H1 (cell line): ENCODE measurements at regions not wholly inside any gene's neighbourhood (a gene's known extent, or its start where the extent isn't known, plus 50 kb on each side); places are given as distances from the start of the nearest gene placed in this dataset.

Experiments
- CTCF ChIA-PET: fragments of 300-600 bp; sonication (Branson Sonifier 250); formaldehyde crosslinking; loops from one replicate; lab custom pipeline; 2021; ENCODE audit not compliant: partially characterized antibody; lab: Charles Lee
- POLR2A ChIA-PET: fragments of 300-600 bp; sonication (Branson Sonifier 250); formaldehyde crosslinking; loops from one replicate; lab custom pipeline; 2021; ENCODE audit warnings: inconsistent platforms; ENCODE audit not compliant: partially characterized antibody; lab: Charles Lee
- DNase-seq, 2 experiments: peaks; one replicate each; pipeline versions ENCODE4 v3.0.0 to v3.0.0-alpha.2; 2010 to 2022; ENCODE audit warnings: low spot score in 2 of 2, low read depth in 1 of 2, mixed read lengths in 1 of 2
- FAIRE-seq: peaks from 2 replicates; lab custom pipeline; 2011; peaks lifted over from hg19 to GRCh38; lab: Jason Lieb, UNC
- H2AFZ ChIP-seq: 2 replicates; pipeline ENCODE4 v1.8.1; 2012; ENCODE audit warnings: low read length, inconsistent platforms
- H2AK5ac ChIP-seq: 2 replicates; pipeline ENCODE4 v1.6.1; 2013; ENCODE audit warnings: low read depth, low read length
- H2BK120ac ChIP-seq: replicated peaks from 2 replicates; pipeline ENCODE3; 2013; ENCODE audit warnings: low read depth, low read length, inconsistent platforms
- H2BK12ac ChIP-seq: 2 replicates; pipeline ENCODE4 v1.6.1; 2013; ENCODE audit warnings: low read depth, low read length
- H2BK15ac ChIP-seq: 2 replicates; pipeline ENCODE4 v1.6.1; 2013; ENCODE audit warnings: low read length
- H2BK20ac ChIP-seq: 2 replicates; pipeline ENCODE4 v1.6.1; 2013; ENCODE audit warnings: low read length
- H2BK5ac ChIP-seq: 2 replicates; pipeline ENCODE4 v1.6.1; 2013; ENCODE audit warnings: low read depth, low read length
- H3K14ac ChIP-seq: 2 replicates; pipeline ENCODE4 v1.6.1; 2013; ENCODE audit warnings: inconsistent platforms; ENCODE audit not compliant: insufficient read length
- H3K18ac ChIP-seq: 2 replicates; pipeline ENCODE4 v1.6.1; 2013; ENCODE audit warnings: low read length; ENCODE audit errors: extremely low read depth
- H3K23ac ChIP-seq: 2 replicates; pipeline ENCODE4 v1.6.1; 2013; ENCODE audit warnings: inconsistent platforms; ENCODE audit not compliant: insufficient read length
- H3K23me2 ChIP-seq: 2 replicates; pipeline ENCODE4 v1.6.1; 2013; ENCODE audit warnings: low read depth, low read length
- H3K27ac ChIP-seq: 2 replicates; pipeline ENCODE4 v1.6.1; 2011; ENCODE audit warnings: low read depth, low read length, inconsistent platforms
- H3K27me3 ChIP-seq, 4 experiments: replicated peaks in 1 of 4; 1 replicate in 1 of 4; 2 replicates in 3 of 4; pipeline versions ENCODE4 v1.6.1 to v1.8.1; 2011 to 2013; ENCODE audit warnings: low read length in 3 of 4, mild to moderate bottlenecking in 3 of 4, inconsistent platforms in 2 of 4, mixed read lengths in 2 of 4, moderate library complexity in 1 of 4; ENCODE audit not compliant: control insufficient read depth in 3 of 4, insufficient read depth in 3 of 4; ENCODE audit errors: extremely low read depth in 1 of 4
- H3K36me3 ChIP-seq, 4 experiments: 2 replicates each; pipeline versions ENCODE4 v1.6.1 to v1.8.1; 2011 to 2013; ENCODE audit warnings: mild to moderate bottlenecking in 4 of 4, low read length in 3 of 4, moderate library complexity in 2 of 4, control low read depth in 1 of 4, inconsistent platforms in 1 of 4; ENCODE audit not compliant: insufficient read depth in 4 of 4, control insufficient read depth in 2 of 4
- H3K4ac ChIP-seq: replicated peaks from 2 replicates; pipeline ENCODE3; 2013; ENCODE audit warnings: low read length, low read depth, mixed read lengths, inconsistent platforms; ENCODE audit not compliant: insufficient read length
- H3K4me1 ChIP-seq, 4 experiments: replicated peaks in 1 of 4; 1 replicate in 1 of 4; 2 replicates in 3 of 4; pipeline versions ENCODE4 v1.6.1 to v1.8.1; 2011 to 2013; ENCODE audit warnings: low read length in 3 of 4, inconsistent platforms in 2 of 4, mixed read lengths in 1 of 4; ENCODE audit not compliant: insufficient read depth in 4 of 4, control insufficient read depth in 3 of 4
- H3K4me2 ChIP-seq, 2 experiments: 2 replicates each; pipeline versions ENCODE4 v1.6.1 to v1.8.1; 2011 to 2013; ENCODE audit warnings: low read depth in 2 of 2, low read length in 2 of 2, control low read depth in 1 of 2, inconsistent platforms in 1 of 2, mild to moderate bottlenecking in 1 of 2; ENCODE audit not compliant: insufficient read depth in 1 of 2
- H3K4me3 ChIP-seq, 4 experiments: fragments of 200-600, 300-600 bp in 1 of 4; sonication (generic), shearing (Covaris generic), sonication (Bioruptor Twin) in 1 of 4; 2 replicates each; pipeline versions ENCODE4 v1.5.1 to v1.8.1; 2011 to 2016; ENCODE audit warnings: low read length in 4 of 4, low read depth in 3 of 4, control low read depth in 2 of 4, inconsistent platforms in 2 of 4, mild to moderate bottlenecking in 2 of 4, mixed read lengths in 1 of 4, moderate library complexity in 1 of 4; ENCODE audit not compliant: insufficient read depth in 2 of 4; ENCODE audit errors: extremely low read depth in 1 of 4
- H3K56ac ChIP-seq: replicated peaks from 2 replicates; pipeline ENCODE3; 2013; ENCODE audit warnings: low read depth, mild to moderate bottlenecking, mixed read lengths, low read length, inconsistent platforms; ENCODE audit not compliant: insufficient read length
- H3K79me1 ChIP-seq: 2 replicates; pipeline ENCODE4 v1.6.1; 2013; ENCODE audit warnings: low read depth, low read length, control low read depth
- H3K79me2 ChIP-seq, 2 experiments: 2 replicates each; pipeline versions ENCODE4 v1.6.1 to v1.8.1; 2012 to 2013; ENCODE audit warnings: low read length in 2 of 2, mild to moderate bottlenecking in 2 of 2, inconsistent platforms in 1 of 2; ENCODE audit not compliant: insufficient read depth in 2 of 2, control insufficient read depth in 1 of 2
- H3K9ac ChIP-seq, 4 experiments: replicated peaks in 1 of 4; 1 replicate in 1 of 4; 2 replicates in 3 of 4; pipeline versions ENCODE4 v1.6.1 to v1.8.1; 2011 to 2013; ENCODE audit warnings: low read depth in 3 of 4, low read length in 3 of 4, control low read depth in 2 of 4, mild to moderate bottlenecking in 2 of 4, moderate library complexity in 2 of 4, inconsistent platforms in 1 of 4; ENCODE audit errors: extremely low read depth in 1 of 4
- H3K9me3 ChIP-seq, 2 experiments: 2 replicates each; pipeline versions ENCODE4 v1.6.1 to v1.8.1; 2012 to 2013; ENCODE audit warnings: mild to moderate bottlenecking in 2 of 2, moderate library complexity in 2 of 2, control low read depth in 1 of 2, inconsistent platforms in 1 of 2, low read depth in 1 of 2, low read length in 1 of 2, mixed read lengths in 1 of 2; ENCODE audit not compliant: insufficient read depth in 2 of 2
- H4K20me1 ChIP-seq, 2 experiments: replicated peaks in 1 of 2; 2 replicates each; pipeline versions ENCODE3 to v1.8.1; 2011 to 2013; ENCODE audit warnings: inconsistent platforms in 2 of 2, low read length in 2 of 2, mild to moderate bottlenecking in 1 of 2; ENCODE audit not compliant: insufficient read depth in 2 of 2, control insufficient read depth in 1 of 2
- H4K5ac ChIP-seq: 2 replicates; pipeline ENCODE4 v1.6.1; 2013; ENCODE audit warnings: low read length, low read depth, mixed read lengths, inconsistent platforms; ENCODE audit not compliant: insufficient read length
- H4K8ac ChIP-seq: 2 replicates; pipeline ENCODE4 v1.8.0; 2013; ENCODE audit warnings: mild to moderate bottlenecking, moderate library complexity, low read length, inconsistent platforms; ENCODE audit not compliant: insufficient read depth; ENCODE audit errors: extremely low read depth
- H4K91ac ChIP-seq: replicated peaks from 2 replicates; pipeline ENCODE3; 2013; ENCODE audit warnings: low read length, mixed read lengths, inconsistent platforms; ENCODE audit not compliant: insufficient read length
- ATF3 ChIP-seq: IDR thresholded peaks from 2 replicates; pipeline ENCODE4 v1.6.1; 2011; ENCODE audit warnings: low read depth, mild to moderate bottlenecking, low read length; ENCODE audit not compliant: insufficient read depth
- BRCA1 ChIP-seq: IDR thresholded peaks from 2 replicates; pipeline ENCODE4 v1.6.1; 2012; ENCODE audit warnings: low read depth, low read length, improper control_type of control experiment
- CHD1 ChIP-seq: IDR thresholded peaks from 2 replicates; pipeline ENCODE4 v1.6.1; 2012; ENCODE audit warnings: low read depth, low read length, improper control_type of control experiment
- CTBP2 ChIP-seq: IDR thresholded peaks from 2 replicates; pipeline ENCODE4 v1.7.0; 2011; ENCODE audit warnings: borderline replicate concordance, mild to moderate bottlenecking, moderate library complexity, mixed read lengths, low read length; ENCODE audit not compliant: insufficient read depth, insufficient read length
- EGR1 ChIP-seq: IDR thresholded peaks from 2 replicates; pipeline ENCODE4 v1.6.1; 2011; ENCODE audit warnings: low read depth, low read length, borderline replicate concordance
- EP300 ChIP-seq, 2 experiments: IDR thresholded peaks; 1 replicate in 1 of 2; 2 replicates in 1 of 2; pipeline ENCODE4 v1.6.1; 2011 to 2012; ENCODE audit warnings: low read depth in 2 of 2, low read length in 2 of 2, mild to moderate bottlenecking in 2 of 2, borderline replicate concordance in 1 of 2, inconsistent platforms in 1 of 2, moderate library complexity in 1 of 2
- MAFK ChIP-seq: IDR thresholded peaks from 2 replicates; pipeline ENCODE4 v1.6.1; 2012; ENCODE audit warnings: low read depth, mild to moderate bottlenecking, improper control_type of control experiment, low read length
- POU5F1 ChIP-seq: IDR thresholded peaks from 2 replicates; pipeline ENCODE4 v1.6.1; 2011; ENCODE audit warnings: low read depth, mild to moderate bottlenecking, low read length, moderate library complexity

- Histone ChIP-seq H3K27ac (no peak overlapping the region), H3K4me3 (no peak overlapping the region), H3K9ac (no peak overlapping the region), H3K23ac (no peak overlapping the region), H3K18ac (no peak overlapping the region), H3K56ac (no peak overlapping the region), H2AFZ (no peak overlapping the region), H4K8ac (no peak overlapping the region), H2BK5ac (no peak overlapping the region), H3K4me2 (no peak overlapping the region), H3K27me3 (no peaks in the 10 kb centered on the region), H4K5ac (no peak overlapping the region), H4K91ac (no peak overlapping the region), H2BK12ac (no peak overlapping the region), H3K4ac (no peak overlapping the region), H3K79me1 (no peaks in the 10 kb centered on the region), H3K9me3 (peaks cover 27 to 33% of the 10 kb centered on the region in 2 experiments), H2AK5ac (no peak overlapping the region), H2BK120ac (no peak overlapping the region), H2BK15ac (no peak overlapping the region), H3K23me2 (no peaks in the 10 kb centered on the region), H3K14ac (no peak overlapping the region), H3K4me1 (no peaks in the 10 kb centered on the region), H2BK20ac (0 out of 2 replicates have a peak overlapping the region, but pooled peaks have one; percentile 13), H3K36me3 (no peaks in the 10 kb centered on the region), H3K79me2 (no peaks in the 10 kb centered on the region), H4K20me1 (no peaks in the 10 kb centered on the region)
- DNase-seq (no peak), FAIRE-seq (no peak)
- CTCF ChIA-PET: interaction anchor here (0.5 kb wide), 1 partner anchor 820 kb away, joined by 3 read pairs; no protein-coding TSS in a partner anchor
- POLR2A ChIA-PET: no interaction called here
- TF ChIP-seq BRCA1 (no peak), MAFK (no peak), CHD1 (no peak), POU5F1 (no peak), ATF3 (no peak), EGR1 (no peak), EP300 (IDR thresholded peaks at IDR 0.05; ENCODE audit: borderline replicate concordance in 1 of 2, low read depth in 2 of 2, low read length in 2 of 2) (no peak), CTBP2 (no peak)
Observed at GRCh38 chr21:28602546-28602945, 390.1 kb downstream of the LTN1 start.
